T-cell (primary cell): ENCODE measurements at regions not wholly inside any gene's neighbourhood (a gene's known extent, or its start where the extent isn't known, plus 50 kb on each side); places are given as distances from the start of the nearest gene placed in this dataset.

Experiments used
- ATAC-seq, 4 experiments: fragments of 200-7000 bp in 3 of 4; fragments of 150-1000 bp in 1 of 4; cut with Tn5 transposase; replicated peaks in 1 of 4; 1 replicate in 3 of 4; 2 replicates in 1 of 4; pipeline ENCODE4 v1.10.0; 2021; ENCODE audit warnings: moderate library complexity in 3 of 4, mild to moderate bottlenecking in 2 of 4, moderate number of reproducible peaks in 1 of 4
- CTCF ChIA-PET, 2 donors: fragments of 300-600 bp; sonication (Branson Sonifier 250); formaldehyde crosslinking; loops; one replicate each; lab custom pipeline; 2022; ENCODE audit warnings: antibody characterized with exemption in 2 of 2; lab: Charles Lee
- POLR2A ChIA-PET, 2 donors: fragments of 300-600 bp; sonication (Branson Sonifier 250); formaldehyde crosslinking; loops; one replicate each; lab custom pipeline; 2022; ENCODE audit warnings: antibody characterized with exemption in 2 of 2; lab: Charles Lee
- DNase-seq, 35 experiments: peaks; one replicate each; pipeline versions ENCODE4 v3.0.0 to v3.0.0-alpha.2; 2013 to 2023
- H3K27ac ChIP-seq: one replicate; pipeline ENCODE4 v1.5.1; 2013; ENCODE audit warnings: low read length
- H3K27me3 ChIP-seq, 2 experiments: replicated peaks in 1 of 2; 1 replicate in 1 of 2; 2 replicates in 1 of 2; pipeline versions ENCODE4 v1.6.1 to v1.7.0; 2013; ENCODE audit warnings: low read length in 1 of 2, mixed read lengths in 1 of 2; ENCODE audit not compliant: control insufficient read depth in 2 of 2, insufficient read depth in 2 of 2; ENCODE audit errors: extremely low read depth in 1 of 2
- H3K36me3 ChIP-seq, 2 donors: 1 replicate in 1 of 2; 2 replicates in 1 of 2; pipeline versions ENCODE4 v1.6.1 to v1.7.0; 2013; ENCODE audit warnings: low read length in 1 of 2; ENCODE audit not compliant: control insufficient read depth in 2 of 2, insufficient read depth in 1 of 2; ENCODE audit errors: extremely low read depth in 1 of 2
- H3K4me1 ChIP-seq, 2 experiments: 1 replicate in 1 of 2; 2 replicates in 1 of 2; pipeline versions ENCODE4 v1.6.1 to v1.7.0; 2013; ENCODE audit warnings: low read length in 2 of 2, mixed read lengths in 1 of 2; ENCODE audit not compliant: insufficient read depth in 2 of 2, control insufficient read depth in 1 of 2; ENCODE audit errors: extremely low read depth in 1 of 2
- H3K4me3 ChIP-seq, 2 donors: 1 replicate in 1 of 2; 2 replicates in 1 of 2; pipeline versions ENCODE4 v1.5.1 to v1.7.0; 2013; ENCODE audit warnings: mild to moderate bottlenecking in 2 of 2, low read length in 1 of 2, moderate library complexity in 1 of 2; ENCODE audit not compliant: control insufficient read depth in 1 of 2; ENCODE audit errors: extremely low read depth in 1 of 2
- H3K9me3 ChIP-seq: 2 replicates; pipeline ENCODE4 v1.7.0; 2013
- H3K27ac Mint-ChIP-seq, 2 donors: one replicate each; pipeline ENCODE4 v1.8.0; 2020 to 2021; ENCODE audit warnings: mild to moderate bottlenecking in 2 of 2, mixed read lengths in 2 of 2
- H3K27me3 Mint-ChIP-seq, 2 donors: one replicate each; pipeline ENCODE4 v1.8.0; 2021 to 2022; ENCODE audit warnings: mixed read lengths in 2 of 2
- H3K36me3 Mint-ChIP-seq: one replicate; pipeline ENCODE4 v1.8.0; 2021; ENCODE audit warnings: mixed read lengths
- H3K4me1 Mint-ChIP-seq, 3 donors: one replicate each; pipeline ENCODE4 v1.8.0; 2020 to 2022; ENCODE audit warnings: mixed read lengths in 3 of 3, mild to moderate bottlenecking in 1 of 3
- H3K4me3 Mint-ChIP-seq, 3 donors: one replicate each; pipeline ENCODE4 v1.8.0; 2020 to 2022; ENCODE audit warnings: mild to moderate bottlenecking in 3 of 3, mixed read lengths in 3 of 3, moderate library complexity in 3 of 3
- H3K9me3 Mint-ChIP-seq, 3 donors: one replicate each; pipeline ENCODE4 v1.8.0; 2020 to 2022; ENCODE audit warnings: mixed read lengths in 3 of 3
- WGBS: methylation state at CpG from one replicate; pipeline ENCODE4 v1.1.5; 2013; ENCODE audit warnings: missing lambda C conversion rate; ENCODE audit not compliant: insufficient coverage; 5-methylcytosine and 5-hydroxymethylcytosine counted together

DNA sequence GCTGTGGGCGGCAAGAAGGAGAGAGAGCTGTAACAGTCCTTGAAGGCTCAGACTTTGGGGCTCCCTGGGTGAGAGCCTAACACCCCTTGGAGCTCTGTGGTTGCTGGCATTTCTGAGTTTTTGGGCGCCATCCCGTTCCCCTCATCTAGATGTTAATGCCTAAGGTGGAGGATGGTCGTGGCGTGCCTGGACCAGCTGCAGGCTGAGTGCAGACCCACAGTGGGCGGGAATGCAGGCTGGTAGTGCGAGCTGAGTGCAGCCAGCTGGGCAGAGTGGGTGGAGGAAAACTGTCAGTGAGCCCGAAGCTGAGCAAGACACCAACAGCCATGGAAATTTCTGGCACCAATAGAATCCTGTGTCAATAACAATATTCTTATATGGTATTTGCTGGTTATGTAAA lies 403.0 kb downstream of the ANKRD7 start:
- no peaks in the 10 kb centered on the region for H3K36me3 Mint-ChIP-seq
- H3K27me3 Mint-ChIP-seq, result no peaks in the 10 kb centered on the region
- DNase-seq, result no peak
- H3K4me1 Mint-ChIP-seq, result no peaks in the 10 kb centered on the region
- 90% methylated on average over 5 of the region's 8 CpGs for WGBS
- H3K4me1 ChIP-seq, result no peaks in the 10 kb centered on the region
- no peak overlapping the region for H3K27ac ChIP-seq
- no peak overlapping the region for H3K4me3 ChIP-seq
- no peaks in the 10 kb centered on the region for H3K36me3 ChIP-seq
- ATAC-seq, result no peak
- H3K9me3 Mint-ChIP-seq, result peaks cover 0 to 9% (median 1%) of the 10 kb centered on the region in 3 donors
- H3K9me3 ChIP-seq, result no peaks in the 10 kb centered on the region
- H3K27ac Mint-ChIP-seq, result no peak overlapping the region
- POLR2A ChIA-PET, result no interaction called here
- no peak overlapping the region for H3K4me3 Mint-ChIP-seq
- no peaks in the 10 kb centered on the region for H3K27me3 ChIP-seq
- CTCF ChIA-PET, result no interaction called here

- no peak overlapping the region for H3K4me3 ChIP-seq
- no peak overlapping the region for H3K4me3 Mint-ChIP-seq
- ChIA-PET CTCF (no interaction called here), POLR2A (no interaction called here)
- 15% methylated on average over 1 of the region's 2 CpGs for WGBS
- H3K9me3 Mint-ChIP-seq, result peaks cover 1 to 9% (median 5%) of the 10 kb centered on the region in 3 donors
- DNase-seq (no peak), ATAC-seq (no peak)
- H3K27ac ChIP-seq, result no peak overlapping the region
- H3K27me3 ChIP-seq, result no peaks in the 10 kb centered on the region
- no peaks in the 10 kb centered on the region for H3K4me1 Mint-ChIP-seq
- no peaks in the 10 kb centered on the region for H3K36me3 ChIP-seq
- H3K27ac Mint-ChIP-seq, result no peak overlapping the region
- H3K27me3 Mint-ChIP-seq, result no peaks in the 10 kb centered on the region
- H3K4me1 ChIP-seq, result no peaks in the 10 kb centered on the region
- H3K9me3 ChIP-seq, result no peaks in the 10 kb centered on the region
- no peaks in the 10 kb centered on the region for H3K36me3 Mint-ChIP-seq
Observed at GRCh38 chr7:118629898-118630438, 405.5 kb downstream of the ANKRD7 start.

- ATAC-seq (no peak), DNase-seq (no peak)
- H3K27me3 ChIP-seq, result no peaks in the 10 kb centered on the region
- no CpG with 5 or more reads among the region's 2 CpGs for WGBS
- no peaks in the 10 kb centered on the region for H3K9me3 ChIP-seq
- H3K36me3 Mint-ChIP-seq, result no peaks in the 10 kb centered on the region
- H3K4me1 Mint-ChIP-seq, result no peaks in the 10 kb centered on the region
- H3K27me3 Mint-ChIP-seq, result no peaks in the 10 kb centered on the region
- no peak overlapping the region for H3K27ac ChIP-seq
- no peak overlapping the region for H3K4me3 Mint-ChIP-seq
- no peaks in the 10 kb centered on the region for H3K36me3 ChIP-seq
- ChIA-PET CTCF (interaction anchor here in 1 of 2 donors (0.6 kb wide), 1 partner anchor 8 kb away, joined by 4 read pairs; no protein-coding TSS in a partner anchor), POLR2A (no interaction called here)
- no peaks in the 10 kb centered on the region for H3K4me1 ChIP-seq
- H3K4me3 ChIP-seq, result no peak overlapping the region
- H3K27ac Mint-ChIP-seq, result no peak overlapping the region
- peaks cover 0 to 5% (median 3%) of the 10 kb centered on the region in 3 donors for H3K9me3 Mint-ChIP-seq
Observed at GRCh38 chr7:118642396-118642795, 417.9 kb downstream of the ANKRD7 start.

DNA sequence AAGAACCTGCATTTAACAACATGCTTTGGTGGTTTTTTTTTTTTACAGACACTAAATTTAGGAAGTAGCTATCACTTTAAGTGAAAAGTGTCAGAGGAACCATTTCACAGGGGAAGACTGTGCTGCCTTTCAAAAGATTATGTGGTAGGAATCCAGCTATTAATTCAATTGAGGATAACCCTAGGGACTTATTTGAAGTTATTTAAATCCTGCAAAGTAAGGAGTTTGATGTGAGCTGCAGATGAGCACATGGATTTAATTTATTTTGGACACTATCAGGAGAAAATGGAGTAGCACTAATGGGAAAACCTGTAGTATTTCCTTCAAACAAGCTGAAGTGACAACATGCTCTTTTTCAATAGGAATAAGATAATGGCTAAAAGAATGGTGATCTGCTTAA lies 419.8 kb downstream of the ANKRD7 start:
- H3K27ac Mint-ChIP-seq, result no peak overlapping the region
- DNase-seq (no peak), ATAC-seq (no peak)
- no peak overlapping the region for H3K27ac ChIP-seq
- no peaks in the 10 kb centered on the region for H3K4me1 Mint-ChIP-seq
- H3K9me3 ChIP-seq, result no peaks in the 10 kb centered on the region
- H3K4me3 Mint-ChIP-seq, result no peak overlapping the region
- H3K27me3 Mint-ChIP-seq, result no peaks in the 10 kb centered on the region
- H3K27me3 ChIP-seq, result no peaks in the 10 kb centered on the region
- H3K36me3 Mint-ChIP-seq, result no peaks in the 10 kb centered on the region
- no peak overlapping the region for H3K4me3 ChIP-seq
- no peaks in the 10 kb centered on the region for H3K36me3 ChIP-seq
- CTCF ChIA-PET, result no interaction called here
- no peaks in the 10 kb centered on the region for H3K4me1 ChIP-seq
- H3K9me3 Mint-ChIP-seq, result peaks cover 0 to 3% (median 1%) of the 10 kb centered on the region in 3 donors
- POLR2A ChIA-PET, result no interaction called here

DNA sequence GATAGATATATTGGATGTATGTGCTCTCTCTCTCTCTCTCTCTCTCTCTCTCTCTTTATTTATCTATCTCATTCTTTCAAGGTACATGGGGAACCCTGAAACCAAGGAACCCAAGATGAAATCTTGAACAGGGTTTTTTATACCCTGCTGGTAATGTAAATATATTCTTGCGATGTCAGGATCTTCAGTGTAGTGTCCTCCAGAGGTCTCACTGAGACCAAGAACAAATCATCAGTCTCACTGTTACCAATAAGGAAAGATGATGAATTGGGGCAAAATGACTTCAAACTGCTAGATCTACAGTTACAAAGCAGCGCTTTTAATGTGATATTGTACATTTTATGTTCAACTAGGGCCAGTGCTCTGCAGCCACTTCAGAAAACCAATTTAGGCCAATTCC lies 423.5 kb downstream of the ANKRD7 start:
- no CpG with 5 or more reads among the region's 2 CpGs for WGBS
- H3K27ac ChIP-seq, result no peak overlapping the region
- H3K27me3 Mint-ChIP-seq, result no peaks in the 10 kb centered on the region

DNA sequence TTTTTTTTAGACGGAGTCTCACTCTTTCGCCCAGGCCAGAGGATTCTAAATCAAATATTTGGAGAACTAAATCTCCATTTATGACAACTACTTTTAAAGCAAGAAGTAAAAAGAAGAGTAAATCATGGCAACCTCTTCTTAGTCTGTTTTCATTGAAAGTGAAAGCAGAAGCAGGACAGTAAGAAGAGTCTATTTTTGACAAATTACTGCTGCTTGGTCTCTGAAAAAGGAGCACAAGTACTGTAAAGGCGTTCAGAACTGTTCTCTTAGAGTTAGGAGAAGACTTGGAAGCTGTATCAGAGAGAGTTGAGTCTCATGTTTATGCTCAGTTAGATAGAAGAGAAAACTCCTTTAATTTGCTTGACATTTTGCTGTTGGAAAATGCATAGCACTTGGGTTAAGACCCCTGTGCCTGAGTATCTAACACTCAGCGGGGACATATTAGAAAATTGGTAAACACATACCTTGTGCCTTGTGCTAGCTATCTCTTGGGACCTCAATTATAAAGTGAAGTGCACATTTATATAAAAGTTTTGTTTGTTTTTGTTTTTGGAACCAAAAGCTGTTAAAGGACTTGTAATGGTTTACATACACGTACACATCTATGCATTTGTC lies 433.0 kb downstream of the ANKRD7 start:
- no peaks in the 10 kb centered on the region for H3K4me1 ChIP-seq
- no peaks in the 10 kb centered on the region for H3K36me3 Mint-ChIP-seq
- H3K27me3 ChIP-seq, result no peaks in the 10 kb centered on the region
- no peaks in the 10 kb centered on the region for H3K36me3 ChIP-seq
- H3K9me3 ChIP-seq, result no peaks in the 10 kb centered on the region
- no peaks in the 10 kb centered on the region for H3K27me3 Mint-ChIP-seq
- H3K9me3 Mint-ChIP-seq, result peaks cover 0 to 3% (median 2%) of the 10 kb centered on the region in 3 donors
- ATAC-seq, result no peak
- no peak overlapping the region for H3K4me3 Mint-ChIP-seq
- CTCF ChIA-PET, result no interaction called here
- WGBS, result 44% methylated on average over 1 of the region's 5 CpGs
- no peak overlapping the region for H3K27ac Mint-ChIP-seq
- POLR2A ChIA-PET, result no interaction called here
- H3K4me1 Mint-ChIP-seq, result no peaks in the 10 kb centered on the region
- H3K27ac ChIP-seq, result no peak overlapping the region
- DNase-seq, result no peak
- H3K4me3 ChIP-seq, result no peak overlapping the region

More for the DNA sequence above, 423.5 kb downstream of the ANKRD7 start:
- no peak for ATAC-seq
- Mint-ChIP-seq H3K27ac (no peak overlapping the region), H3K4me3 (no peak overlapping the region), H3K9me3 (peaks cover 0 to 6% (median 0%) of the 10 kb centered on the region in 3 donors), H3K36me3 (no peaks in the 10 kb centered on the region), H3K4me1 (no peaks in the 10 kb centered on the region)
- ChIA-PET CTCF (no interaction called here), POLR2A (no interaction called here)
- H3K27me3 ChIP-seq, result no peaks in the 10 kb centered on the region
- H3K36me3 ChIP-seq, result no peaks in the 10 kb centered on the region
- H3K4me3 ChIP-seq, result no peak overlapping the region
- no peak for DNase-seq
- no peaks in the 10 kb centered on the region for H3K9me3 ChIP-seq
- H3K4me1 ChIP-seq, result no peaks in the 10 kb centered on the region
